IPS DF 4.7 (cell line): ENCODE measurements at regions not wholly inside any gene's neighbourhood (a gene's known extent, or its start where the extent isn't known, plus 50 kb on each side); places are given as distances from the start of the nearest gene placed in this dataset.
"Not testable (repeated sequence)": the region's sequence is repeated elsewhere in the genome, so short reads cannot be mapped to it uniquely, and the experiment has no call there.

Experiments
- DNase-seq: peaks from one replicate; pipeline ENCODE4 v3.0.0-alpha.2; 2013; ENCODE audit warnings: low spot score; ENCODE audit errors: extremely low read depth

DNA sequence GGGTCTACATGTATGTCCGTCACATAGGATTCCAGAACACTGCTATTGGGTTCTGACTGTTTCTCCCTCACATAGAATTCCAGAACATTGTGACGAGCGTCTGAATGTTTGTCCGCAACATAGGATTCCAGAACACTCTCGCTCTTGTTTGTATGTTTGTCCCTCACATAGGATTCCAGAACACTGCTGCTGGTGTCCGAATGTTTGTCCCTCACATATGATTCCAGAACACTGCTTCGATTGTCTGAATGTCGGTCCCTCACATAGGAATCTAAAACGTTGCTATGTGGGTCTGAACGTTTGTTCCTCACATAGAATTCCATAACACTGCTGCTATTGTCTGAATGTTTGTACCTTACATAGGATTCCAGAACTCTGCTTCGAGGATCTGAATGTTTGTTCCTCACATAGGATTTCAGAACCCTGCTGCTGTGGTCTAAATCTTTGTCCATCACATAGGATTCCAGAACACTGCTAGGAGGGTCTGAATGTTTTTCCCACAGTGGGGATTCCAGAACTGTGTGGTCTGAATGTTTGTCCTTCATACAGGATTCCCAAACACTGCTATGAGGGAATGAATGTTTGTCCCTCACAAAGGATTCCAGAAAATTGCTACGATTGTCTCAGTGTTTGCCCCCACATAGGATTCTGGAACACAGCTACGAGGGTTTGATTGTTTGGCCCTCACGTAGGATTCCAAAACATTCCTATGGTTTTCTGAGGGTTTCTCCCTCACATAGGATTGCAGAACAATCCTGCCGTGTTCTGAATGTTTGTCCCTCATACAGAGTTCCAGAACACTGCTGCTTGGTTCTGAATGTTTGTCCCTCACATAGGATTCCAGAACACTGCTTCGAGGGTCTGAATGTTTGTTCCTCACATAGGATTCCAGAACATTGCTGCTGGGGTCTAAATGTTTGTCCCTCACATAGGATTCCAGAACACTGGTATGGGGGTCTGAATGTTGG is 220.5 kb downstream of the FOXD4L6 start:
- DNase-seq = no peak

DNA sequence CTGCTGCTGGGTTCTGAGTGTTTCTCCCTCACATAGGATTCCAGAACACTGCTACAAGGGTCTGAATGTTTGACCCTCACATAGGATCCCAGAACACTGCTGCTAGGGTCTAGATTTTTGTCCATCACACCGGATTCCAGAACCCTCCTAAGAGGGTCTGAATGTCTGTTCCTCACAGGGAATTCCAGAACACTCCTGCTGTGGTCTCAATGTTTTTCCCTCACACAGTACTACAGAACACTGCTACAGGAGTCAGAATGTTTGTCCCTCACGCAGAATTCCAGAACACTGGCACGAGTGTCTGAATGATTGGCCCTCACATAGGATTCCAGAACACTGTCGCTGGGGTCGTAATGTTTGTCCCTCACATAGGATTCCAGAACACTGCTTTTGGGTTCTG is 221.6 kb downstream of the FOXD4L6 start:
- DNase-seq = not testable (repeated sequence)

DNA sequence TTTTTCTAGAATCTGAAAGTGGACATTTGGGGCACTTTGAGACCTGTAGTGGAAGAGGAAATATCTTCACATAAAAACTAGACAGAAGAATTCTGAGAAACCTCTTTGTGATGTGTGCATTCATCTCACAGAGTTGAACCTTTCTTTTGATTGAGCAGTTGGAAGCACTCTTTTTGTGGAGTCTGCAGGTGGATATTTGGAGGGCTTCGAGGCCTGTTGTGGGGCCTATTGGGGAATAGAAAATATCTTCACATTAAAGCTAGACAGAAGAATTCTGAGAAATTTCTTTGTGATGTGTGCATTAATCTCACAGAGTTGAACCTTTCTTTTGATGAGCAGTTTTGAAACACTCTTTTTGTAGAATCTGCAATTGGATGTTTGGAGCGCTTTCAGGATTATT is 236.2 kb downstream of the FOXD4L6 start:
- DNase-seq = not testable (repeated sequence)

DNA sequence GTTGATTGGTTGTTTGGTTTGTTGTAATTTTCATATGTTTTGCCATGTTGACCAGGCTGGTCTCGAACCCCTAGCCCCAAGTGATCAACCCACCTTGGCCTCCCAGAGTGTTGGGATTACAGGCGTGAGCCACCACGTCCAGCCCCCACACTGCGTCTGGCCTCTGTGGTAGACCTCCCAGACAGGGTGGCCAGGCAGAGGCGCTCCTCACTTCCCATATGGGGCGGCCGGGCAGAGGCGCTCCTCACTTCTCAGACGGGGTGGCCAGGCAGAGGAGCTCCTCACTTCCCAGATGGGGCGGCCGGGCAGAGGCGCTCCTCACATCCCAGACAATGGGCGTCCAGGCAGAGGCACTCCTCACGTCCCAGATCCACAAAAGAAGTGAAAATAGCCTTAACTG is 242.6 kb downstream of the FOXD4L6 start:
- DNase-seq = not testable (repeated sequence)

- not testable (repeated sequence) for DNase-seq
Measured at GRCh38 chr9:40884902-40885490, 243.5 kb downstream of the FOXD4L6 start.

DNA sequence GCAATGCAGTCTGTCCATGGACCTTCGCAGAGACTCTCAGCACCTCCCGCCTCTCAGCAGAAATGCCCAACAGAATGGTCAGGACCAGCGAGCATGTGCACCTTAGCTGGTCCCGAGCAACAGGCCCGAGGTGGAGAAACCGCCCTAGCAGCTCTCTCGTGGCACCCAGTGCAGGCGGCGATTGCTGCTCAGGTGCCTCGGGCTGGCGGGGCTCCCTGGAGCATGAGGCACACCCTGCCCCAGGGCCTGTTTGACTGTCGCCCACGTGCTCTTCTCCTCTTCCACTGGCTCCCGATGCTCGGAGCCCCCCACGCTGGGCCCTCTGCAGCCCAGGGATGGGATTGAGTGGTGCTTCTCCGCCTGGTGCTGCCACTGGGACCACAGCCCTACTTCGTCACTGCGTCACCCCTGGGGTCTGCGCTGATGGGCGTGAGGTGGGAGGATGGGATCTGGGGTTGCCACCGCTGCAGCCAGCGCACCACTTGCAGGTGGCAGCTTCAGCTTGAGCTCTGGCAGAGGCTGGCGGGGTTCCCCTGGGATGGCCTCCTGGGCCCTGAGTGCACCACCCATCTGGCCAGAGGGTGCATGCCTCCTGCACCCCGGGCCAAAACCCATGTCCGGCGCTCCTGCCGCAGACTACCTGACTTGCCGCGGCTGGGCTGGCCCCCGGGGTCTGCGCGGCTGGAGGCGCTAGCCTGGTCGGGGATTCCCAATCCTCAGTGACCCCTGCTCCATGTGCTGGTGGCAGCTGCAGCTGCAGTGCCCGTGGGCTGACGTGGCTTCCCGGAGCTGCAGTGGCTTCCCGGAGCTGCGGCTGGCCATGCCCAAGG is 244.2 kb downstream of the FOXD4L6 start:
- no peak for DNase-seq

- DNase-seq = not testable (repeated sequence)
Measured at GRCh38 chr9:40883423-40884071, 244.9 kb downstream of the FOXD4L6 start.

DNA sequence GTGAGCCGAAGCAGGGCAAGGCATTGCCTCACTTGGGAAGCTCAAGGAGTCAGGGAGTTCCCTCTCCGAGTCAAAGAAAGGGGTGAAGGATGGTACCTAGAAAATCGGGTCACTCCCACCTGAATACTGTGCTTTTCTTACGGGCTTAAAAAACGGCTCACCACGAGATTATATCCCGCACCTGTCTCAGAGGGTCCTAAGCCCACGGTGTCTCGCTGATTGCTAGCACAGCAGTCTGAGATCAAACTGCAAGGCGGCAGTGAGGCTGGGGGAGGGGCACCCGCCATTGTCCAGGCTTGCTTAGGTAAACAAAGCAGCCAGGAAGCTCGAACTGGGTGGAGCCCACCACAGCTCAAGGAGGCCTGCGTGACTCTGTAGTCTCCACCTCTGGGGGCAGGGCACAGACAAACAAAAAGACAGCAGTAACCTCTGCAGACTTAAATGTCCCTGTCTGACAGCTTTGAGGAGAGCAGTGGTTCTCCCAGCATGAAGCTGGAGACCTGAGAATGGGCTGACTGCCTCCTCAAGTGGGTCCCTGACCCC is 254.7 kb downstream of the FOXD4L6 start:
- not testable (repeated sequence) for DNase-seq

- DNase-seq = not testable (repeated sequence)
Measured at GRCh38 chr9:40868437-40868836, 260.0 kb downstream of the FOXD4L6 start.
